H1 (cell line): ENCODE measurements at regions not wholly inside any gene's neighbourhood (a gene's known extent, or its start where the extent isn't known, plus 50 kb on each side); places are given as distances from the start of the nearest gene placed in this dataset.

Source experiments
- CTCF ChIA-PET: fragments of 300-600 bp; sonication (Branson Sonifier 250); formaldehyde crosslinking; loops from one replicate; lab custom pipeline; 2021; ENCODE audit not compliant: partially characterized antibody; lab: Charles Lee
- POLR2A ChIA-PET: fragments of 300-600 bp; sonication (Branson Sonifier 250); formaldehyde crosslinking; loops from one replicate; lab custom pipeline; 2021; ENCODE audit warnings: inconsistent platforms; ENCODE audit not compliant: partially characterized antibody; lab: Charles Lee
- DNase-seq, 2 experiments: peaks; one replicate each; pipeline versions ENCODE4 v3.0.0 to v3.0.0-alpha.2; 2010 to 2022; ENCODE audit warnings: low spot score in 2 of 2, low read depth in 1 of 2, mixed read lengths in 1 of 2
- FAIRE-seq: peaks from 2 replicates; lab custom pipeline; 2011; peaks lifted over from hg19 to GRCh38; lab: Jason Lieb, UNC
- H2AFZ ChIP-seq: 2 replicates; pipeline ENCODE4 v1.8.1; 2012; ENCODE audit warnings: low read length, inconsistent platforms
- H2AK5ac ChIP-seq: 2 replicates; pipeline ENCODE4 v1.6.1; 2013; ENCODE audit warnings: low read depth, low read length
- H2BK120ac ChIP-seq: replicated peaks from 2 replicates; pipeline ENCODE3; 2013; ENCODE audit warnings: low read depth, low read length, inconsistent platforms
- H2BK12ac ChIP-seq: 2 replicates; pipeline ENCODE4 v1.6.1; 2013; ENCODE audit warnings: low read depth, low read length
- H2BK15ac ChIP-seq: 2 replicates; pipeline ENCODE4 v1.6.1; 2013; ENCODE audit warnings: low read length
- H2BK20ac ChIP-seq: 2 replicates; pipeline ENCODE4 v1.6.1; 2013; ENCODE audit warnings: low read length
- H2BK5ac ChIP-seq: 2 replicates; pipeline ENCODE4 v1.6.1; 2013; ENCODE audit warnings: low read depth, low read length
- H3K14ac ChIP-seq: 2 replicates; pipeline ENCODE4 v1.6.1; 2013; ENCODE audit warnings: inconsistent platforms; ENCODE audit not compliant: insufficient read length
- H3K18ac ChIP-seq: 2 replicates; pipeline ENCODE4 v1.6.1; 2013; ENCODE audit warnings: low read length; ENCODE audit errors: extremely low read depth
- H3K23ac ChIP-seq: 2 replicates; pipeline ENCODE4 v1.6.1; 2013; ENCODE audit warnings: inconsistent platforms; ENCODE audit not compliant: insufficient read length
- H3K23me2 ChIP-seq: 2 replicates; pipeline ENCODE4 v1.6.1; 2013; ENCODE audit warnings: low read depth, low read length
- H3K27ac ChIP-seq: 2 replicates; pipeline ENCODE4 v1.6.1; 2011; ENCODE audit warnings: low read depth, low read length, inconsistent platforms
- H3K27me3 ChIP-seq, 4 experiments: replicated peaks in 1 of 4; 1 replicate in 1 of 4; 2 replicates in 3 of 4; pipeline versions ENCODE4 v1.6.1 to v1.8.1; 2011 to 2013; ENCODE audit warnings: low read length in 3 of 4, mild to moderate bottlenecking in 3 of 4, inconsistent platforms in 2 of 4, mixed read lengths in 2 of 4, moderate library complexity in 1 of 4; ENCODE audit not compliant: control insufficient read depth in 3 of 4, insufficient read depth in 3 of 4; ENCODE audit errors: extremely low read depth in 1 of 4
- H3K36me3 ChIP-seq, 4 experiments: 2 replicates each; pipeline versions ENCODE4 v1.6.1 to v1.8.1; 2011 to 2013; ENCODE audit warnings: mild to moderate bottlenecking in 4 of 4, low read length in 3 of 4, moderate library complexity in 2 of 4, control low read depth in 1 of 4, inconsistent platforms in 1 of 4; ENCODE audit not compliant: insufficient read depth in 4 of 4, control insufficient read depth in 2 of 4
- H3K4ac ChIP-seq: replicated peaks from 2 replicates; pipeline ENCODE3; 2013; ENCODE audit warnings: low read length, low read depth, mixed read lengths, inconsistent platforms; ENCODE audit not compliant: insufficient read length
- H3K4me1 ChIP-seq, 4 experiments: replicated peaks in 1 of 4; 1 replicate in 1 of 4; 2 replicates in 3 of 4; pipeline versions ENCODE4 v1.6.1 to v1.8.1; 2011 to 2013; ENCODE audit warnings: low read length in 3 of 4, inconsistent platforms in 2 of 4, mixed read lengths in 1 of 4; ENCODE audit not compliant: insufficient read depth in 4 of 4, control insufficient read depth in 3 of 4
- H3K4me2 ChIP-seq, 2 experiments: 2 replicates each; pipeline versions ENCODE4 v1.6.1 to v1.8.1; 2011 to 2013; ENCODE audit warnings: low read depth in 2 of 2, low read length in 2 of 2, control low read depth in 1 of 2, inconsistent platforms in 1 of 2, mild to moderate bottlenecking in 1 of 2; ENCODE audit not compliant: insufficient read depth in 1 of 2
- H3K4me3 ChIP-seq, 4 experiments: fragments of 200-600, 300-600 bp in 1 of 4; sonication (generic), shearing (Covaris generic), sonication (Bioruptor Twin) in 1 of 4; 2 replicates each; pipeline versions ENCODE4 v1.5.1 to v1.8.1; 2011 to 2016; ENCODE audit warnings: low read length in 4 of 4, low read depth in 3 of 4, control low read depth in 2 of 4, inconsistent platforms in 2 of 4, mild to moderate bottlenecking in 2 of 4, mixed read lengths in 1 of 4, moderate library complexity in 1 of 4; ENCODE audit not compliant: insufficient read depth in 2 of 4; ENCODE audit errors: extremely low read depth in 1 of 4
- H3K56ac ChIP-seq: replicated peaks from 2 replicates; pipeline ENCODE3; 2013; ENCODE audit warnings: low read depth, mild to moderate bottlenecking, mixed read lengths, low read length, inconsistent platforms; ENCODE audit not compliant: insufficient read length
- H3K79me1 ChIP-seq: 2 replicates; pipeline ENCODE4 v1.6.1; 2013; ENCODE audit warnings: low read depth, low read length, control low read depth
- H3K79me2 ChIP-seq, 2 experiments: 2 replicates each; pipeline versions ENCODE4 v1.6.1 to v1.8.1; 2012 to 2013; ENCODE audit warnings: low read length in 2 of 2, mild to moderate bottlenecking in 2 of 2, inconsistent platforms in 1 of 2; ENCODE audit not compliant: insufficient read depth in 2 of 2, control insufficient read depth in 1 of 2
- H3K9ac ChIP-seq, 4 experiments: replicated peaks in 1 of 4; 1 replicate in 1 of 4; 2 replicates in 3 of 4; pipeline versions ENCODE4 v1.6.1 to v1.8.1; 2011 to 2013; ENCODE audit warnings: low read depth in 3 of 4, low read length in 3 of 4, control low read depth in 2 of 4, mild to moderate bottlenecking in 2 of 4, moderate library complexity in 2 of 4, inconsistent platforms in 1 of 4; ENCODE audit errors: extremely low read depth in 1 of 4
- H3K9me3 ChIP-seq, 2 experiments: 2 replicates each; pipeline versions ENCODE4 v1.6.1 to v1.8.1; 2012 to 2013; ENCODE audit warnings: mild to moderate bottlenecking in 2 of 2, moderate library complexity in 2 of 2, control low read depth in 1 of 2, inconsistent platforms in 1 of 2, low read depth in 1 of 2, low read length in 1 of 2, mixed read lengths in 1 of 2; ENCODE audit not compliant: insufficient read depth in 2 of 2
- H4K20me1 ChIP-seq, 2 experiments: replicated peaks in 1 of 2; 2 replicates each; pipeline versions ENCODE3 to v1.8.1; 2011 to 2013; ENCODE audit warnings: inconsistent platforms in 2 of 2, low read length in 2 of 2, mild to moderate bottlenecking in 1 of 2; ENCODE audit not compliant: insufficient read depth in 2 of 2, control insufficient read depth in 1 of 2
- H4K5ac ChIP-seq: 2 replicates; pipeline ENCODE4 v1.6.1; 2013; ENCODE audit warnings: low read length, low read depth, mixed read lengths, inconsistent platforms; ENCODE audit not compliant: insufficient read length
- H4K8ac ChIP-seq: 2 replicates; pipeline ENCODE4 v1.8.0; 2013; ENCODE audit warnings: mild to moderate bottlenecking, moderate library complexity, low read length, inconsistent platforms; ENCODE audit not compliant: insufficient read depth; ENCODE audit errors: extremely low read depth
- H4K91ac ChIP-seq: replicated peaks from 2 replicates; pipeline ENCODE3; 2013; ENCODE audit warnings: low read length, mixed read lengths, inconsistent platforms; ENCODE audit not compliant: insufficient read length
- ATF2 ChIP-seq: IDR thresholded peaks from 2 replicates; pipeline ENCODE4 v1.6.1; 2012; ENCODE audit warnings: low read length, inconsistent platforms
- CHD2 ChIP-seq: IDR thresholded peaks from 2 replicates; pipeline ENCODE4 v1.6.1; 2012; ENCODE audit warnings: low read length, improper control_type of control experiment
- EP300 ChIP-seq, 2 experiments: IDR thresholded peaks; 1 replicate in 1 of 2; 2 replicates in 1 of 2; pipeline ENCODE4 v1.6.1; 2011 to 2012; ENCODE audit warnings: low read depth in 2 of 2, low read length in 2 of 2, mild to moderate bottlenecking in 2 of 2, borderline replicate concordance in 1 of 2, inconsistent platforms in 1 of 2, moderate library complexity in 1 of 2
- JUN ChIP-seq: IDR thresholded peaks from 2 replicates; pipeline ENCODE4 v1.6.1; 2011; ENCODE audit warnings: low read depth, mild to moderate bottlenecking, improper control_type of control experiment, low read length
- KDM5A ChIP-seq: fragments of 200-600 bp; IDR thresholded peaks from 2 replicates; pipeline ENCODE4 v1.7.1; 2012; ENCODE audit warnings: mild to moderate bottlenecking, low read length, inconsistent platforms, mixed read lengths
- MAFK ChIP-seq: IDR thresholded peaks from 2 replicates; pipeline ENCODE4 v1.6.1; 2012; ENCODE audit warnings: low read depth, mild to moderate bottlenecking, improper control_type of control experiment, low read length
- MAX ChIP-seq: IDR thresholded peaks from 2 replicates; pipeline ENCODE4 v1.6.1; 2012; ENCODE audit warnings: inconsistent platforms
- RAD21 ChIP-seq, 2 experiments: IDR thresholded peaks in 1 of 2; conservative IDR thresholded peaks in 1 of 2; 2 replicates each; pipeline ENCODE4 v1.6.1; 2011; ENCODE audit warnings: low read depth in 2 of 2, low read length in 2 of 2, improper control_type of control experiment in 1 of 2, inconsistent platforms in 1 of 2, mild to moderate bottlenecking in 1 of 2, moderate library complexity in 1 of 2
- SP1 ChIP-seq: IDR thresholded peaks from 2 replicates; pipeline ENCODE4 v1.6.1; 2011; ENCODE audit warnings: low read depth, low read length
- SP4 ChIP-seq: IDR thresholded peaks from 2 replicates; pipeline ENCODE4 v1.6.1; 2012; ENCODE audit warnings: low read length, inconsistent platforms
- YY1 ChIP-seq: IDR thresholded peaks from 2 replicates; pipeline ENCODE4 v1.6.1; 2011; ENCODE audit warnings: low read depth, mild to moderate bottlenecking, low read length
- ZNF274 ChIP-seq: IDR thresholded peaks from 2 replicates; pipeline ENCODE4 v1.7.0; 2012; ENCODE audit warnings: low read length, borderline replicate concordance; ENCODE audit errors: extremely low read depth
- WGBS, 2 experiments: shearing (Covaris generic) in 1 of 2; methylation state at CpG; one replicate each; pipeline versions ENCODE4 v1.1.6 to v1.1.7; 2013 to 2015; ENCODE audit warnings: low lambda C conversion rate in 2 of 2, mixed read lengths in 2 of 2, inconsistent platforms in 1 of 2, low coverage in 1 of 2, missing lambda C conversion rate in 1 of 2; ENCODE audit not compliant: insufficient replicate concordance in 2 of 2, insufficient coverage in 1 of 2, insufficient read length in 1 of 2; ENCODE audit errors: extremely low coverage in 1 of 2, missing lambda C conversion rate in 1 of 2; 5-methylcytosine and 5-hydroxymethylcytosine counted together

- Histone ChIP-seq H3K23ac (no peak overlapping the region), H3K79me2 (no peaks in the 10 kb centered on the region), H3K36me3 (peaks cover 0 to 10% (median 0%) of the 10 kb centered on the region in 4 experiments; a peak in 2 of 8 replicates), H2BK12ac (no peak overlapping the region), H3K79me1 (no peaks in the 10 kb centered on the region), H3K4me3 (no peak overlapping the region), H3K9me3 (peaks cover 0 to 3% of the 10 kb centered on the region in 2 experiments; a peak in 1 of 4 replicates), H3K23me2 (no peaks in the 10 kb centered on the region), H3K14ac (no peak overlapping the region), H2BK15ac (no peak overlapping the region), H2AFZ (no peak overlapping the region), H3K56ac (no peak overlapping the region), H3K4ac (no peak overlapping the region), H3K27ac (no peak overlapping the region), H4K5ac (no peak overlapping the region), H3K4me2 (no peak overlapping the region), H3K4me1 (peaks cover 0 to 7% (median 1%) of the 10 kb centered on the region in 4 experiments; a peak in 3 of 7 replicates), H2BK120ac (no peak overlapping the region), H4K8ac (no peak overlapping the region), H2AK5ac (no peak overlapping the region), H4K91ac (no peak overlapping the region), H4K20me1 (no peaks in the 10 kb centered on the region), H3K27me3 (no peaks in the 10 kb centered on the region), H2BK20ac (no peak overlapping the region), H3K9ac (no peak overlapping the region), H3K18ac (no peak overlapping the region), H2BK5ac (no peak overlapping the region)
- ChIA-PET POLR2A (interaction anchor here (0.9 to 1.3 kb wide), 4 partner anchors 8 to 47 kb away, joined by 3 to 4 read pairs (median 4); no protein-coding TSS in a partner anchor), CTCF (interaction anchor here (1.6 to 1.8 kb wide), 2 partner anchors 14 to 121 kb away, joined by 3 to 6 read pairs; no protein-coding TSS in a partner anchor)
- WGBS, 2 experiments: 89% methylated on average over 5 of the region's 5 CpGs; no CpG with 5 or more reads in 1 of the 2 experiments
- FAIRE-seq: no peak
- DNase-seq: no peak
- TF ChIP-seq CHD2: no peak
- TF ChIP-seq EP300 (IDR thresholded peaks at IDR 0.05; ENCODE audit: borderline replicate concordance in 1 of 2, low read depth in 2 of 2, low read length in 2 of 2): no peak
- TF ChIP-seq KDM5A: no peak
- TF ChIP-seq YY1: no peak
- no peak for TF ChIP-seq RAD21 (IDR thresholded peaks at IDR 0.05 in 1 of 2, conservative IDR thresholded peaks at IDR 0.05 in 1 of 2; ENCODE audit: low read depth in 2 of 2, low read length in 2 of 2)
- no peak for TF ChIP-seq SP4
- no peak for TF ChIP-seq SP1
- TF ChIP-seq JUN: no peak
- TF ChIP-seq ATF2: no peak
- no peak for TF ChIP-seq MAFK
- TF ChIP-seq MAX: no peak
- TF ChIP-seq ZNF274: no peak
Measured at GRCh38 chr12:5292651-5293050, 139.3 kb upstream of the NTF3 start.
